Activated CD4-positive, alpha-beta T cell treated with anti-CD3 and anti-CD28 coated beads, Interleukin-2, amount 50 U/mL, for 24 hours (primary cell): ENCODE measurements at regions not wholly inside any gene's neighbourhood (a gene's known extent, or its start where the extent isn't known, plus 50 kb on each side); places are given as distances from the start of the nearest gene placed in this dataset.

Source experiments
- DNase-seq, 2 donors: peaks; one replicate each; pipeline ENCODE4 v3.0.0-alpha.2; 2020; ENCODE audit warnings: low read depth in 1 of 2, low spot score in 1 of 2

GRCh38 chr2:10964052-10964790 is 52.5 kb downstream of the KCNF1 start:
- DNase-seq: no peak

GRCh38 chr2:10965241-10965843 is 53.6 kb downstream of the KCNF1 start:
- DNase-seq: no peak

- no peak for DNase-seq
These were observed 54.3 kb downstream of the KCNF1 start for GRCh38 chr2:10966056-10966455.

GRCh38 chr2:10966741-10967140 is 55.0 kb downstream of the KCNF1 start:
- DNase-seq: no peak

GRCh38 chr2:10968176-10968575 is 56.4 kb downstream of the KCNF1 start:
- no peak for DNase-seq

GRCh38 chr2:10970666-10971065 is 58.9 kb downstream of the KCNF1 start:
- DNase-seq: no peak

- DNase-seq: no peak
These were observed 59.6 kb downstream of the KCNF1 start for GRCh38 chr2:10971161-10971887.

- DNase-seq: no peak
These were observed 60.1 kb downstream of the KCNF1 start for GRCh38 chr2:10971888-10972260.

GRCh38 chr2:10972683-10973433 is 61.1 kb downstream of the KCNF1 start:
- no peak for DNase-seq

- no peak for DNase-seq
These were observed 62.0 kb downstream of the KCNF1 start for GRCh38 chr2:10973766-10974165.

GRCh38 chr2:10977003-10977402 is 65.3 kb downstream of the KCNF1 start:
- DNase-seq: no peak

- DNase-seq: no peak
These were observed 65.9 kb downstream of the KCNF1 start for GRCh38 chr2:10977621-10978020.

GRCh38 chr2:10978090-10978670 is 66.4 kb downstream of the KCNF1 start:
- no peak for DNase-seq

- DNase-seq: no peak
These were observed 68.3 kb downstream of the KCNF1 start for GRCh38 chr2:10980071-10980470.

GRCh38 chr2:10980886-10981425 is 69.2 kb downstream of the KCNF1 start:
- DNase-seq: no peak

- no peak for DNase-seq
These were observed 69.7 kb downstream of the KCNF1 start for GRCh38 chr2:10981451-10981850.

GRCh38 chr2:10981941-10982431 is 70.3 kb downstream of the KCNF1 start:
- DNase-seq: no peak

GRCh38 chr2:10982931-10983701 is 71.4 kb downstream of the KCNF1 start:
- DNase-seq: no peak

- no peak for DNase-seq
These were observed 72.0 kb downstream of the KCNF1 start for GRCh38 chr2:10983711-10984110.
